Sciatic nerve (tissue), 2 donors: ENCODE measurements at regions not wholly inside any gene's neighbourhood (a gene's known extent, or its start where the extent isn't known, plus 50 kb on each side); places are given as distances from the start of the nearest gene placed in this dataset.

Experiments used
- ATAC-seq: fragments of 200-7000 bp; cut with Tn5 transposase; one replicate; pipeline ENCODE4 v1.9.1; 2020; ENCODE audit warnings: mild to moderate bottlenecking, moderate library complexity
- DNase-seq: peaks from one replicate; pipeline ENCODE4 v3.0.0-alpha.2; 2020; ENCODE audit warnings: low spot score
- intact Hi-C: fragments of 100-400 bp; cut with DNase I; formaldehyde crosslinking; loops from one replicate; pipeline ENCODE4 v1.14.2; 2022
- donor health status: DM: no; HTN: no; CAD: no.
- donor health status: DM: no; HTN: no; CAD: no.

DNA sequence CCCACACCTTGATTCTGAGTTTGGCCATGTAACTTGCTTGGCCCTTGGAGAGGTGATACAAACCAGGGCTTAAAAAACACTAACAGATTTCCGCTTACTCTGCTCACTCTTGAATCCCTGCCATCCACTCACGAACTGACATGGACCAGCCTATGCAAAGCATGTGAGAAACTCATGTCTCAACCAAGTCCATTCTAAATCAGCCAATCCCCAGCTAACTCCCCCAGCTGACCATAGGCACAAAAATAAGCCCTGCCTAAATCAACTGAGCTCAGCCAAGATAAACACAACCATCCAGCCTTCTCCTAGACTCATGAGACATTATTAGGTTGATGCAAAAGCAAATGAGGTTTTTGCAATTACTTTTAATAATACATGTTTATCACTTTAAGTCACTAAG is 353.9 kb upstream of the TBX3 start:
- intact Hi-C loops = no loop called here
- ATAC-seq (no peak), DNase-seq (no peak)

DNA sequence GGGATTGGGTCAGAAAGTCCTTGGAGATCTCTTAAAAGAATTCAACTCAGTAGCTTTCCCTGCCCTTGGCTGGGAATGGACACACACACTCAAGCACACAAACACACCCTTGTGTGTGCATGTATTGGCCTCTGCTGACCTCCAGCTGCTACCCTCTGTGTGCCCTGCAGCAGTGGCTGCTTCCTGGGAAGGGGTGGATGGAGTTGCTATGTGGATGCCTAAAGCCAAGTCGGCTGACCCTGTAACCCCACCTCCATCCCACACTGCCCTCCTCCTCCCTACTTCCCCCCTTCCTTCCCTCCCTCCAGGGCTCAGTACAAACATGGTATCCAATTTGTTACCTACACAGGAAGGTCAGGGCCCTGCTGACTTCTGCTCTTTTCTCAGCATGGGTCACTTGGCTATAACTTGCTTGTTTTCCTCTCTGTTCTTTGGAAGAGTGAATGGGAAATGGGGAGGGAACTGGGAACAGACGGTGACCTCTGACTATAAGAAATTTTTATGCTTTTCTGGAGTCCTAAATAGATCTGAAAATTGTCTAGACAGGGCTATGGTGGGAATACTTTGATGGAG is 351.6 kb upstream of the TBX3 start:
- peak; percentile 97 for ATAC-seq
- intact Hi-C loops = no loop called here
- DNase-seq = peak; percentile 64

DNA sequence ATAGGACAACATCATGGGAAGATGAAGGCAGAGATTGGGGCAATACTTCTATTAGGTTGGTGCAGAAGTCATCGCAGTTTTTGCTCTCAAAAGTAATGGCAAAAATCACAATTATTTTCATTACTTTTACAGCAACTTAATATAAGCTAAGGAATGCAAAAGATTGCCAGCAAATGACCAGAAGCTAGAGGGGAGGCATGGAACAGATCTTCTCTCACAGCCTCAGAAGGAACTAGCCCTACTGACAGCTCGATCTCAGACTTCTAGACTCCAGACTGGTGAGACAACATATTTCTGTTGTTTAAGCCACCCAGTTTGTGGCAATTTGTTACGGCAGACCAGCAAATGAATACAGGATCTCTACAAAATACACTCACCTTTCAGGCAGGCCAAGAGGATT is 348.5 kb upstream of the TBX3 start:
- ATAC-seq (no peak), DNase-seq (no peak)
- intact Hi-C loops = no loop called here

- intact Hi-C loops = no loop called here
- DNase-seq (no peak), ATAC-seq (no peak)
Measured at GRCh38 chr12:115030017-115030416, 346.0 kb upstream of the TBX3 start.

GRCh38 chr12:115024531-115024930 is 340.6 kb upstream of the TBX3 start:
- DNase-seq (no peak), ATAC-seq (no peak)
- intact Hi-C loops = no loop called here

GRCh38 chr12:115023279-115024265 is 339.6 kb upstream of the TBX3 start:
- peak; percentile 41 for ATAC-seq
- no peak for DNase-seq
- intact Hi-C loops = no loop called here

DNA sequence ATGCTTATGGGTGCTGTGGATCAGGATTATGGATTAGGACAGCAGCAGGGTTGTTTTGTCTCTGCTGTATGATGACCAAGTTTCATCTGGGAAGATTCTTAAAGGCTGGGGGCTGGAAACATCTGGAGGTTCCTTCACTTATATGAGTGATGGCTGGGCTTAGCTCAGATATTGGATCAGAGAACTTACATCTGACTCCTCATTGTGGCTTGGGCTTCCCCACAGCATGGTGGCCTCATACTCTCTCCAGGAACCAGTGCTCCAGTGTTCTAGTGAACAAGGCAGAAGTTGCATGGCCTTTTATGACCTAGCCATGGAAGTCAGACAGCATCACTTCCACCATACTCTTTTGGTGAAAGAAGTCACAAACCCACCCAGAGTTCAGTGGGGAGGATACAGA is 336.1 kb upstream of the TBX3 start:
- intact Hi-C loops = no loop called here
- ATAC-seq = no peak

GRCh38 chr12:115017346-115017745 is 333.4 kb upstream of the TBX3 start:
- DNase-seq = no peak
- intact Hi-C loops = no loop called here
- no peak for ATAC-seq

More for the DNA sequence above, 336.1 kb upstream of the TBX3 start:
- DNase-seq = no peak

DNA sequence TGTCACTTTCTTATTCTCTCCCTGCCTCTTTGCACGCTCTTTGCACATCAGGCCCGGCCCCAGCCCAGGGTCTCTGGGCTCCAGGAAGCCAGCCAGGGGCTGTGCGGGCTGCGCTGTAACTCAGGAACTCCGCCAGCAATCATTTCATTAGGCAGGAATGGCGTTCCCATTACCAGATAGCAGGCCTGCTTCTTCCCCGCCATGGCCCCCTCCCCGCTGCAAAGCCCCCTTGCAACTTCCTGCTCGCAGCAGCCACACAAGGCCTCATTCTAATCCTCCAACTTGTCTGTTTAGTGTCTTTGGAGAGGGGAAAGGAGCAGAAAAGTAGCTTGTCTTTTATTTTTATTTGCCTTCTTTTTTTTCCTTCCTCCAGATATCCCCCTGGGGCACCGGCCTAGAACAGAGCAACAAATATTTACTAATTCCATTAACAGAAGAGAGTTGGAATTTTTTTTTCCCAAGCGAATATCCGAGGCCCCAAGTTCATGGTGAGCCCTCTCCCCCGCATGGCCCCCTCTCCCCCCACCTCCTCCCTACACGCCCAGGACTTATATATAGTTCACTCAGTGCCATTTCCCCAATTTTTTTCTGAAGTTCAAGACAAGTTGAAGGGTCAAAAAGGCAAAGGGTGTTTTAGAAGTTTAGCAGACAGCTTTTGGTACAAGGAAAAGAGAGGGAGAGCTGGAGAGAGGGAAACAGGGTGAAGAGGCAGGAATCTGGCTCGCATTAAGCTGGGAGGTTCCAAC is 329.4 kb upstream of the TBX3 start:
- DNase-seq = no peak
- peak; percentile 85 for ATAC-seq
- intact Hi-C loops = no loop called here

DNA sequence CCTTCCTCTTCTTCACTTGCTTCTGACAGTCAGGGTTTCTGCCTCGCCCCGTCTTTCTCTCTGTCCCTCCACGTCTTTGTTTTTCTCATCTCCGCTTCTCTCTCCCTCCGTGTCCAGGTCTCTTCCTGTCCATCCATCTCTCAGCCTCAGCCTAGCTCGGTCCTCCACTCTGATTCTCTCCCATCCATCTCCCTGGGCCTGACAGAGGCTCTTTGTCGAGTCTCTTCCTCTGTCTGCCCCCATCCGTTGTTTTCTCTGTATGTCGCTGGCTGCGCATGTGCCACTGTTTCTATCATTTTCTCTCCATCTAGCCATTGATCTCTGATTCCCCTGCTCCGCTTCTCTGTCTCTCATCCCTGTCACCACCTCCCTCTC is 328.9 kb upstream of the TBX3 start:
- ATAC-seq (peak; percentile 27), DNase-seq (no peak)
- intact Hi-C loops = no loop called here

- DNase-seq (no peak), ATAC-seq (no peak)
- intact Hi-C loops = no loop called here
Measured at GRCh38 chr12:115011703-115012102, 327.7 kb upstream of the TBX3 start.

DNA sequence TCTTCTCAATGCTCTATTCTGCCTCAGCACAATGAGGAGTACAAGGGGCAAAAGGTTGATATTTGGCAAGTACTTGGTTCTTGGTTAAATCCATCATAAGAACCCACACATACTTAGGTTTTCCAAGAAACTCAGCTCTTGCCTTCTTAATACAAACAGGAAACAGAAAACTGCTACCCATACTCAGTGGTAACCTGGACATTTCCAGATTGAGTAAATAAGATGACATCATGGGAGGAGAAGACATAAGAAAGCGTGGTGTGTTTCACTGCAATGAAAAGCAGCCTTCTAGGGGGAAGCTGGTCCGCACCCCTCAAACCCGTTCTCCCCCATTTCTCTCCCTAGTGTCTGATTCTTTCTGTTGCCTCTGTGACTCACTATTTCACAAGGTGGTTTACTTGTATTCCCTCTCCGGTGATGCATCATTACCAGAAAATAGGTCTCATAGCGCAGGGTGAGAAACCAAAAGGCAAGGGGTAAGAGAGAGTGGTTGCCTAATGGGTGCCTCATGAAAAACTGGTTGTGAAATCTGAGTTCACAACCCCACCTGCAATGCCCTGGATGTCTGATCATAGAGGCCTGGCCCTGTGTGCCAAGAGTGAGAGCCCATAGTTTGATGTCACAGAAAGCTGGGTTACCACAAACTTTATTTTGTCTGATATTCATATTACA is 326.5 kb upstream of the TBX3 start:
- DNase-seq (no peak), ATAC-seq (no peak)
- intact Hi-C loops = no loop called here

DNA sequence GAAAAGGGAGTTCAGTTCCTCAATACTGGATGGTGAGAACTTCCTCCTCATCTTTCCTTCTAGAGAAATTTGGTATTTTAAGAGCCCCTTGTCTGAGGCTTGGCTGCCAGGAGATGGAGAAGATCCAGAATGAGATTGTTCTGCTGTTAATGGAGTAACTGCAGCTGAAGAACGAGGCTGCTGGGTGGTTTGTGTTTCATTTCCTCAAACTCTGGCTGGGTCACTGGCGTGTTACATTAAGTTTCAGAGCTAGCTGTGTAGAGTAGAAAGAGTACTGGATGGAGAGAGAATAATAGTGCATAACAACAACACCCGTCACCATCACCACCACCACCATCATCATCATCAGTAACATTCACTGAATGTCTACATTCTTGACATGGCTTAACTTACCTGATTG is 325.0 kb upstream of the TBX3 start:
- no peak for ATAC-seq
- intact Hi-C loops = no loop called here
- DNase-seq = no peak

DNA sequence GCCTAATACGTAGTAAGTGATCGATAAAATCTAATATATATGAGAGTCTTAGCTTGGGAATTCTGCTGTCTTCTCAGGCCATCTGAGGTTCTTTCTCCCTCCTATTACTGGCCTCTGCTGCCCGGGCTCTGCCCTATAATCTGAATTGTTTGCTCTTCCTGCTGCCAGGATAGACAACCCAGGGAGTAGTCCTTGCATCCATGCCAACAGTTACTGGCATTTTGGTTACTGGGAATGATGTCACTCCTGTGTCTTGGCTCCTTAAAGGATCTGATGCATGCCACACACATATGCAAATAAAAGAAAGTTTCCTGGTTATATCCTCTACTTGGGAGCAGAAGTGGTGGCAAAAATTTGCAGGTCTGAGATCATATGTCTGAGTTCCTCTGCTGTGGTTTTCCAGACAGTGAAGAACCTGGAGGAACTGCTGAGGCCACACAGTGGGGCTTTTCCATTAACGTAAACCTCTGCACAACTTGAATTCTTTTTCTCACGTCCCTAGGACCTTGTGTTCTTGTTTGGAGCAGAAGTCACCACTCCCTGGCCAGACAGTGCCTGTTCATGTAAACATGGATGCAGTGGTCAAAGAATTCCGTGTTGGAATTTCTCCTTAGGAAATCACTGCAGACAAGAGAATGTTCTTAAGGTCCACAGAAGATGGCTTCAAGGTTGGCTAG is 320.6 kb upstream of the TBX3 start:
- ATAC-seq (no peak), DNase-seq (no peak)
- intact Hi-C loops = no loop called here

- DNase-seq (no peak), ATAC-seq (no peak)
- intact Hi-C loops = no loop called here
Measured at GRCh38 chr12:115002434-115002833, 318.5 kb upstream of the TBX3 start.

GRCh38 chr12:115001571-115002180 is 317.7 kb upstream of the TBX3 start:
- ATAC-seq = peak; percentile 96
- intact Hi-C loops = no loop called here

DNA sequence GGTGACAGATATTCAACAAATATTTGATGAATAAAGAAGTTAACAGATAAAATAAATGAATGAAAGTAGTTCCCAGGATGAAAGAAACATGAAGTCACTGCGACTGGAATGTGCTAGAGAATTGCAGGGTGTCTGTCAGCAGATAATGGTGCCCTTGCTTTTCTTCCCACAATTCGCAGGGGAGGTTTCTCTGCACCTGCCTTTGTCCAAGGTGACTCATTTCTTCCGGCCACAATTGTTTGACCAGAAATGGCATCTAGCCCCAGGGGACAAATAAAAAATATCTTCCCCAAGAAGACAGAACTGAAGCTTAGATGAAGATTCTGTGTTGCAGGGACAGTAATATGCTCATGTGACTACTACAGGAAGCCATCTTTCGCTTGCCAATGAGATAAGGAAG is 316.1 kb upstream of the TBX3 start:
- intact Hi-C loops = no loop called here
- no peak for ATAC-seq
- no peak for DNase-seq

More at GRCh38 chr12:115001571-115002180, 317.7 kb upstream of the TBX3 start:
- DNase-seq = peak; percentile 62

- ATAC-seq = no peak
- DNase-seq = no peak
- intact Hi-C loops = no loop called here
Measured at GRCh38 chr12:114998750-114999128, 314.8 kb upstream of the TBX3 start.
